GM12801 (cell line): ENCODE measurements at regions not wholly inside any gene's neighbourhood (a gene's known extent, or its start where the extent isn't known, plus 50 kb on each side); places are given as distances from the start of the nearest gene placed in this dataset.

ENCODE experiments used
- CTCF ChIP-seq: IDR thresholded peaks from one replicate; pipeline ENCODE4 v1.5.1; 2011; ENCODE audit warnings: control low read depth; ENCODE audit not compliant: insufficient read length; ENCODE audit errors: extremely low read depth

GRCh38 chr1:222189218-222189617, 358.7 kb downstream of the HHIPL2 start:
- no peak for TF ChIP-seq CTCF

GRCh38 chr1:222187566-222188332, 360.2 kb downstream of the HHIPL2 start:
- no peak for TF ChIP-seq CTCF

GRCh38 chr1:222182641-222183040, 365.3 kb downstream of the HHIPL2 start:
- TF ChIP-seq CTCF = no peak

- no peak for TF ChIP-seq CTCF
Observed at GRCh38 chr1:222181191-222181590, 366.7 kb downstream of the HHIPL2 start.

- TF ChIP-seq CTCF = no peak
Observed at GRCh38 chr1:222171005-222171404, 376.9 kb downstream of the HHIPL2 start.

GRCh38 chr1:222168621-222169020, 379.3 kb downstream of the HHIPL2 start:
- TF ChIP-seq CTCF = no peak

- no peak for TF ChIP-seq CTCF
Observed at GRCh38 chr1:222167896-222168295, 380.0 kb downstream of the HHIPL2 start.
